H1 (cell line): ENCODE measurements at regions not wholly inside any gene's neighbourhood (a gene's known extent, or its start where the extent isn't known, plus 50 kb on each side); places are given as distances from the start of the nearest gene placed in this dataset.

ENCODE experiments used
- CTCF ChIA-PET: fragments of 300-600 bp; sonication (Branson Sonifier 250); formaldehyde crosslinking; loops from one replicate; lab custom pipeline; 2021; ENCODE audit not compliant: partially characterized antibody; lab: Charles Lee
- POLR2A ChIA-PET: fragments of 300-600 bp; sonication (Branson Sonifier 250); formaldehyde crosslinking; loops from one replicate; lab custom pipeline; 2021; ENCODE audit warnings: inconsistent platforms; ENCODE audit not compliant: partially characterized antibody; lab: Charles Lee
- DNase-seq, 2 experiments: peaks; one replicate each; pipeline versions ENCODE4 v3.0.0 to v3.0.0-alpha.2; 2010 to 2022; ENCODE audit warnings: low spot score in 2 of 2, low read depth in 1 of 2, mixed read lengths in 1 of 2
- FAIRE-seq: peaks from 2 replicates; lab custom pipeline; 2011; peaks lifted over from hg19 to GRCh38; lab: Jason Lieb, UNC
- H2AFZ ChIP-seq: 2 replicates; pipeline ENCODE4 v1.8.1; 2012; ENCODE audit warnings: low read length, inconsistent platforms
- H2AK5ac ChIP-seq: 2 replicates; pipeline ENCODE4 v1.6.1; 2013; ENCODE audit warnings: low read depth, low read length
- H2BK120ac ChIP-seq: replicated peaks from 2 replicates; pipeline ENCODE3; 2013; ENCODE audit warnings: low read depth, low read length, inconsistent platforms
- H2BK12ac ChIP-seq: 2 replicates; pipeline ENCODE4 v1.6.1; 2013; ENCODE audit warnings: low read depth, low read length
- H2BK15ac ChIP-seq: 2 replicates; pipeline ENCODE4 v1.6.1; 2013; ENCODE audit warnings: low read length
- H2BK20ac ChIP-seq: 2 replicates; pipeline ENCODE4 v1.6.1; 2013; ENCODE audit warnings: low read length
- H2BK5ac ChIP-seq: 2 replicates; pipeline ENCODE4 v1.6.1; 2013; ENCODE audit warnings: low read depth, low read length
- H3K14ac ChIP-seq: 2 replicates; pipeline ENCODE4 v1.6.1; 2013; ENCODE audit warnings: inconsistent platforms; ENCODE audit not compliant: insufficient read length
- H3K18ac ChIP-seq: 2 replicates; pipeline ENCODE4 v1.6.1; 2013; ENCODE audit warnings: low read length; ENCODE audit errors: extremely low read depth
- H3K23ac ChIP-seq: 2 replicates; pipeline ENCODE4 v1.6.1; 2013; ENCODE audit warnings: inconsistent platforms; ENCODE audit not compliant: insufficient read length
- H3K23me2 ChIP-seq: 2 replicates; pipeline ENCODE4 v1.6.1; 2013; ENCODE audit warnings: low read depth, low read length
- H3K27ac ChIP-seq: 2 replicates; pipeline ENCODE4 v1.6.1; 2011; ENCODE audit warnings: low read depth, low read length, inconsistent platforms
- H3K27me3 ChIP-seq, 4 experiments: replicated peaks in 1 of 4; 1 replicate in 1 of 4; 2 replicates in 3 of 4; pipeline versions ENCODE4 v1.6.1 to v1.8.1; 2011 to 2013; ENCODE audit warnings: low read length in 3 of 4, mild to moderate bottlenecking in 3 of 4, inconsistent platforms in 2 of 4, mixed read lengths in 2 of 4, moderate library complexity in 1 of 4; ENCODE audit not compliant: control insufficient read depth in 3 of 4, insufficient read depth in 3 of 4; ENCODE audit errors: extremely low read depth in 1 of 4
- H3K36me3 ChIP-seq, 4 experiments: 2 replicates each; pipeline versions ENCODE4 v1.6.1 to v1.8.1; 2011 to 2013; ENCODE audit warnings: mild to moderate bottlenecking in 4 of 4, low read length in 3 of 4, moderate library complexity in 2 of 4, control low read depth in 1 of 4, inconsistent platforms in 1 of 4; ENCODE audit not compliant: insufficient read depth in 4 of 4, control insufficient read depth in 2 of 4
- H3K4ac ChIP-seq: replicated peaks from 2 replicates; pipeline ENCODE3; 2013; ENCODE audit warnings: low read length, low read depth, mixed read lengths, inconsistent platforms; ENCODE audit not compliant: insufficient read length
- H3K4me1 ChIP-seq, 4 experiments: replicated peaks in 1 of 4; 1 replicate in 1 of 4; 2 replicates in 3 of 4; pipeline versions ENCODE4 v1.6.1 to v1.8.1; 2011 to 2013; ENCODE audit warnings: low read length in 3 of 4, inconsistent platforms in 2 of 4, mixed read lengths in 1 of 4; ENCODE audit not compliant: insufficient read depth in 4 of 4, control insufficient read depth in 3 of 4
- H3K4me2 ChIP-seq, 2 experiments: 2 replicates each; pipeline versions ENCODE4 v1.6.1 to v1.8.1; 2011 to 2013; ENCODE audit warnings: low read depth in 2 of 2, low read length in 2 of 2, control low read depth in 1 of 2, inconsistent platforms in 1 of 2, mild to moderate bottlenecking in 1 of 2; ENCODE audit not compliant: insufficient read depth in 1 of 2
- H3K4me3 ChIP-seq, 4 experiments: fragments of 200-600, 300-600 bp in 1 of 4; sonication (generic), shearing (Covaris generic), sonication (Bioruptor Twin) in 1 of 4; 2 replicates each; pipeline versions ENCODE4 v1.5.1 to v1.8.1; 2011 to 2016; ENCODE audit warnings: low read length in 4 of 4, low read depth in 3 of 4, control low read depth in 2 of 4, inconsistent platforms in 2 of 4, mild to moderate bottlenecking in 2 of 4, mixed read lengths in 1 of 4, moderate library complexity in 1 of 4; ENCODE audit not compliant: insufficient read depth in 2 of 4; ENCODE audit errors: extremely low read depth in 1 of 4
- H3K56ac ChIP-seq: replicated peaks from 2 replicates; pipeline ENCODE3; 2013; ENCODE audit warnings: low read depth, mild to moderate bottlenecking, mixed read lengths, low read length, inconsistent platforms; ENCODE audit not compliant: insufficient read length
- H3K79me1 ChIP-seq: 2 replicates; pipeline ENCODE4 v1.6.1; 2013; ENCODE audit warnings: low read depth, low read length, control low read depth
- H3K79me2 ChIP-seq, 2 experiments: 2 replicates each; pipeline versions ENCODE4 v1.6.1 to v1.8.1; 2012 to 2013; ENCODE audit warnings: low read length in 2 of 2, mild to moderate bottlenecking in 2 of 2, inconsistent platforms in 1 of 2; ENCODE audit not compliant: insufficient read depth in 2 of 2, control insufficient read depth in 1 of 2
- H3K9ac ChIP-seq, 4 experiments: replicated peaks in 1 of 4; 1 replicate in 1 of 4; 2 replicates in 3 of 4; pipeline versions ENCODE4 v1.6.1 to v1.8.1; 2011 to 2013; ENCODE audit warnings: low read depth in 3 of 4, low read length in 3 of 4, control low read depth in 2 of 4, mild to moderate bottlenecking in 2 of 4, moderate library complexity in 2 of 4, inconsistent platforms in 1 of 4; ENCODE audit errors: extremely low read depth in 1 of 4
- H3K9me3 ChIP-seq, 2 experiments: 2 replicates each; pipeline versions ENCODE4 v1.6.1 to v1.8.1; 2012 to 2013; ENCODE audit warnings: mild to moderate bottlenecking in 2 of 2, moderate library complexity in 2 of 2, control low read depth in 1 of 2, inconsistent platforms in 1 of 2, low read depth in 1 of 2, low read length in 1 of 2, mixed read lengths in 1 of 2; ENCODE audit not compliant: insufficient read depth in 2 of 2
- H4K20me1 ChIP-seq, 2 experiments: replicated peaks in 1 of 2; 2 replicates each; pipeline versions ENCODE3 to v1.8.1; 2011 to 2013; ENCODE audit warnings: inconsistent platforms in 2 of 2, low read length in 2 of 2, mild to moderate bottlenecking in 1 of 2; ENCODE audit not compliant: insufficient read depth in 2 of 2, control insufficient read depth in 1 of 2
- H4K5ac ChIP-seq: 2 replicates; pipeline ENCODE4 v1.6.1; 2013; ENCODE audit warnings: low read length, low read depth, mixed read lengths, inconsistent platforms; ENCODE audit not compliant: insufficient read length
- H4K8ac ChIP-seq: 2 replicates; pipeline ENCODE4 v1.8.0; 2013; ENCODE audit warnings: mild to moderate bottlenecking, moderate library complexity, low read length, inconsistent platforms; ENCODE audit not compliant: insufficient read depth; ENCODE audit errors: extremely low read depth
- H4K91ac ChIP-seq: replicated peaks from 2 replicates; pipeline ENCODE3; 2013; ENCODE audit warnings: low read length, mixed read lengths, inconsistent platforms; ENCODE audit not compliant: insufficient read length
- CBX5 ChIP-seq: fragments of 300-800, 300-1000 bp; sonication (generic); IDR thresholded peaks from 2 replicates; pipeline ENCODE4 v1.7.1; 2016; ENCODE audit warnings: antibody characterized with exemption, low read length, low read depth
- CEBPB ChIP-seq: IDR thresholded peaks from 2 replicates; pipeline ENCODE4 v1.6.1; 2012; ENCODE audit warnings: low read depth, low read length
- CHD1 ChIP-seq: IDR thresholded peaks from 2 replicates; pipeline ENCODE4 v1.6.1; 2012; ENCODE audit warnings: low read depth, low read length, improper control_type of control experiment
- EGR1 ChIP-seq: IDR thresholded peaks from 2 replicates; pipeline ENCODE4 v1.6.1; 2011; ENCODE audit warnings: low read depth, low read length, borderline replicate concordance
- EZH2 ChIP-seq: fragments of 200-600 bp; sonication (generic); IDR thresholded peaks from 2 replicates; pipeline ENCODE4 v1.7.1; 2012; ENCODE audit warnings: low read depth, mild to moderate bottlenecking, moderate library complexity, low read length, inconsistent platforms; ENCODE audit not compliant: severe bottlenecking
- NANOG ChIP-seq: IDR thresholded peaks from 2 replicates; pipeline ENCODE4 v1.6.1; 2011; ENCODE audit warnings: low read length, low read depth, mild to moderate bottlenecking, inconsistent platforms; ENCODE audit not compliant: insufficient read depth, poor library complexity, severe bottlenecking
- NRF1 ChIP-seq: IDR thresholded peaks from 2 replicates; pipeline ENCODE4 v1.6.1; 2011; ENCODE audit warnings: mild to moderate bottlenecking, low read depth, low read length, improper control_type of control experiment
- PHF8 ChIP-seq: fragments of 200-600 bp; sonication (generic); conservative IDR thresholded peaks from 2 replicates; pipeline ENCODE4 v1.7.1; 2012; ENCODE audit warnings: low read depth, mild to moderate bottlenecking, inconsistent platforms, low read length, moderate library complexity
- POLR2A ChIP-seq, 2 experiments: IDR thresholded peaks; 1 replicate in 1 of 2; 2 replicates in 1 of 2; pipeline ENCODE4 v1.6.1; 2011; ENCODE audit warnings: low read depth in 2 of 2, low read length in 2 of 2, mild to moderate bottlenecking in 2 of 2; ENCODE audit errors: control extremely low read depth in 1 of 2
- RBBP5 ChIP-seq: IDR thresholded peaks from 2 replicates; pipeline ENCODE4 v1.7.1; 2012; ENCODE audit warnings: low read depth, mild to moderate bottlenecking, inconsistent platforms, low read length, moderate library complexity, borderline replicate concordance
- RFX5 ChIP-seq: IDR thresholded peaks from 2 replicates; pipeline ENCODE4 v1.6.1; 2011; ENCODE audit warnings: low read depth, low read length, improper control_type of control experiment, borderline replicate concordance
- SP4 ChIP-seq: IDR thresholded peaks from 2 replicates; pipeline ENCODE4 v1.6.1; 2012; ENCODE audit warnings: low read length, inconsistent platforms
- SUZ12 ChIP-seq: fragments of 200-600 bp; sonication (generic); IDR thresholded peaks from 2 replicates; pipeline ENCODE4 v1.6.1; 2012; ENCODE audit warnings: mild to moderate bottlenecking, inconsistent platforms, low read length, moderate library complexity, mixed read lengths
- TBP ChIP-seq: IDR thresholded peaks from 2 replicates; pipeline ENCODE4 v1.6.1; 2011; ENCODE audit warnings: low read depth, low read length, improper control_type of control experiment
- TEAD4 ChIP-seq: IDR thresholded peaks from 2 replicates; pipeline ENCODE4 v1.6.1; 2012; ENCODE audit warnings: low read depth, low read length, inconsistent platforms, mixed read lengths
- WGBS, 2 experiments: shearing (Covaris generic) in 1 of 2; methylation state at CpG; one replicate each; pipeline versions ENCODE4 v1.1.6 to v1.1.7; 2013 to 2015; ENCODE audit warnings: low lambda C conversion rate in 2 of 2, mixed read lengths in 2 of 2, inconsistent platforms in 1 of 2, low coverage in 1 of 2, missing lambda C conversion rate in 1 of 2; ENCODE audit not compliant: insufficient replicate concordance in 2 of 2, insufficient coverage in 1 of 2, insufficient read length in 1 of 2; ENCODE audit errors: extremely low coverage in 1 of 2, missing lambda C conversion rate in 1 of 2; 5-methylcytosine and 5-hydroxymethylcytosine counted together
- TF ChIP-seq, protein P1 (sequence below): IDR thresholded peaks from 2 replicates; pipeline ENCODE4 v1.6.1; 2011; ENCODE audit warnings: low read depth, mild to moderate bottlenecking, low read length; ENCODE audit not compliant: insufficient read depth

DNA sequence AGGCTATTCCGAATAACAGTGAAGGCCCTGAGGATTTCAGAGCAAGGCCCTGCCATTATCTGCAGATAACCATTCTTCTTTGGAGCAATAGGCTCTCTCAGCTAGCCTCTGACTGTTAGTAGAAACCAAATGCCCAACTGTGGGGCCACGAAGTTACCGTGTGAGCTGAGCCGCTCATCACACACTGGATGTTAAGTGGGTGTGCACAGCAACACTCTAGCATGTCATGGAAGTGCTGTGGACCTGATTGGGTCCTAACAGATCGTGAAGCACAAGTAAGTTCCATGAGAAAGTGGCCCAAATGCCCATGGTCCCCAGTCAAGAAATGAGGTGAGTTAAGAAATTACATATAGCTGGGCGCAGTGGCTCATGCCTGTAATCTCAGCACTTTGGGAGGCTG lies 190.4 kb downstream of the ALG10 start:
- no peaks in the 10 kb centered on the region for H3K27me3 ChIP-seq
- no peak overlapping the region for H2BK5ac ChIP-seq
- H3K23me2 ChIP-seq: no peaks in the 10 kb centered on the region
- no peaks in the 10 kb centered on the region for H3K4me1 ChIP-seq
- DNase-seq (no peak), FAIRE-seq (no peak)
- no peak overlapping the region for H3K14ac ChIP-seq
- no peak overlapping the region for H3K4me3 ChIP-seq
- 88% methylated on average over 6 of the region's 6 CpGs; no CpG with 5 or more reads in 1 of the 2 experiments for WGBS, 2 experiments
- no peaks in the 10 kb centered on the region for H3K79me2 ChIP-seq
- H3K4me2 ChIP-seq: no peak overlapping the region
- CTCF ChIA-PET: no interaction called here
- H3K23ac ChIP-seq: no peak overlapping the region
- H2BK12ac ChIP-seq: no peak overlapping the region
- H3K9ac ChIP-seq: no peak overlapping the region
- no peak overlapping the region for H3K56ac ChIP-seq
- no peaks in the 10 kb centered on the region for H4K20me1 ChIP-seq
- no peak overlapping the region for H4K8ac ChIP-seq
- no peaks in the 10 kb centered on the region for H3K36me3 ChIP-seq
- H2AK5ac ChIP-seq: no peak overlapping the region
- no peak overlapping the region for H3K4ac ChIP-seq
- no peak overlapping the region for H2BK20ac ChIP-seq
- H2BK120ac ChIP-seq: no peak overlapping the region
- H4K91ac ChIP-seq: no peak overlapping the region
- POLR2A ChIA-PET: no interaction called here
- H3K9me3 ChIP-seq: peaks cover 66 to 91% of the 10 kb centered on the region in 2 experiments
- no peak overlapping the region for H4K5ac ChIP-seq
- no peak overlapping the region for H2BK15ac ChIP-seq
- no peak overlapping the region for H3K18ac ChIP-seq
- no peaks in the 10 kb centered on the region for H3K79me1 ChIP-seq
- H3K27ac ChIP-seq: no peak overlapping the region
- H2AFZ ChIP-seq: no peak overlapping the region
- no peak for TF ChIP-seq CBX5
- TF ChIP-seq CHD1: no peak
- TF ChIP-seq SP4: no peak
- no peak for TF ChIP-seq NANOG
- TF ChIP-seq RFX5: no peak
- no peak for TF ChIP-seq TEAD4
- TF ChIP-seq NRF1: no peak
- no peak for TF ChIP-seq EGR1
- no peak for TF ChIP-seq SUZ12
- no peak for TF ChIP-seq PHF8
- TF ChIP-seq TBP: no peak
- TF ChIP-seq CEBPB: no peak
- no peak for TF ChIP-seq POLR2A (IDR thresholded peaks at IDR 0.05; ENCODE audit: control extremely low read depth in 1 of 2, low read depth in 2 of 2, low read length in 2 of 2)
- TF ChIP-seq, protein P1, sequence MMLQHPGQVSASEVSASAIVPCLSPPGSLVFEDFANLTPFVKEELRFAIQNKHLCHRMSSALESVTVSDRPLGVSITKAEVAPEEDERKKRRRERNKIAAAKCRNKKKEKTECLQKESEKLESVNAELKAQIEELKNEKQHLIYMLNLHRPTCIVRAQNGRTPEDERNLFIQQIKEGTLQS: no peak
- TF ChIP-seq RBBP5: no peak
- TF ChIP-seq EZH2: no peak
